HCT116 (cell line): ENCODE measurements at regions not wholly inside any gene's neighbourhood (a gene's known extent, or its start where the extent isn't known, plus 50 kb on each side); places are given as distances from the start of the nearest gene placed in this dataset.

Experiments
- CEBPB ChIP-seq: IDR thresholded peaks from 2 replicates; pipeline ENCODE4 v1.6.1; 2012; ENCODE audit warnings: low read depth
- EZH2 ChIP-seq: fragments of 200-600 bp; sonication (generic); IDR thresholded peaks from 2 replicates; pipeline ENCODE4 v1.6.1; 2017; ENCODE audit warnings: antibody characterized with exemption, mixed run types
- MAX ChIP-seq: IDR thresholded peaks from 2 replicates; pipeline ENCODE4 v1.6.1; 2012
- POLR2A ChIP-seq: IDR thresholded peaks from 2 replicates; pipeline ENCODE4 v1.7.0; 2011; ENCODE audit warnings: borderline replicate concordance; ENCODE audit not compliant: insufficient read depth, insufficient read length; ENCODE audit errors: extremely low read depth
- RAD21 ChIP-seq: IDR thresholded peaks from 2 replicates; pipeline ENCODE4 v1.6.1; 2012; ENCODE audit warnings: low read depth, mild to moderate bottlenecking
- REST ChIP-seq: IDR thresholded peaks from 2 replicates; pipeline ENCODE4 v1.6.1; 2012; ENCODE audit warnings: low read depth
- SIN3A ChIP-seq: IDR thresholded peaks from 2 replicates; pipeline ENCODE4 v1.6.1; 2012; ENCODE audit warnings: low read depth
- ZFX ChIP-seq: fragments of 450-650 bp; IDR thresholded peaks from 2 replicates; pipeline ENCODE4 v1.6.1; 2017
- ZNF274 ChIP-seq: fragments of 200-500 bp; sonication (Bioruptor generic); IDR thresholded peaks from 2 replicates; pipeline ENCODE4 v1.6.1; 2014; ENCODE audit warnings: mild to moderate bottlenecking, low read depth, low read length, inconsistent platforms
- TF ChIP-seq, protein P1 (sequence below), 3 experiments: fragments of 200-600 bp in 1 of 3; sonication (generic) in 1 of 3; IDR thresholded peaks in 2 of 3; conservative IDR thresholded peaks in 1 of 3; 2 replicates each; pipeline ENCODE4 v1.5.1; 2012 to 2017; ENCODE audit warnings: low read depth in 2 of 3, low read length in 2 of 3, antibody characterized with exemption in 1 of 3, borderline replicate concordance in 1 of 3, control low read depth in 1 of 3, mild to moderate bottlenecking in 1 of 3, mixed read lengths in 1 of 3, mixed run types in 1 of 3, moderate library complexity in 1 of 3; ENCODE audit not compliant: insufficient read depth in 1 of 3
- TF ChIP-seq, protein P2 (sequence below): IDR thresholded peaks from 2 replicates; pipeline ENCODE4 v1.6.1; 2012

GRCh38 chr11:82146789-82147188, 586.9 kb downstream of the FAM181B start:
- TF ChIP-seq, protein P1, sequence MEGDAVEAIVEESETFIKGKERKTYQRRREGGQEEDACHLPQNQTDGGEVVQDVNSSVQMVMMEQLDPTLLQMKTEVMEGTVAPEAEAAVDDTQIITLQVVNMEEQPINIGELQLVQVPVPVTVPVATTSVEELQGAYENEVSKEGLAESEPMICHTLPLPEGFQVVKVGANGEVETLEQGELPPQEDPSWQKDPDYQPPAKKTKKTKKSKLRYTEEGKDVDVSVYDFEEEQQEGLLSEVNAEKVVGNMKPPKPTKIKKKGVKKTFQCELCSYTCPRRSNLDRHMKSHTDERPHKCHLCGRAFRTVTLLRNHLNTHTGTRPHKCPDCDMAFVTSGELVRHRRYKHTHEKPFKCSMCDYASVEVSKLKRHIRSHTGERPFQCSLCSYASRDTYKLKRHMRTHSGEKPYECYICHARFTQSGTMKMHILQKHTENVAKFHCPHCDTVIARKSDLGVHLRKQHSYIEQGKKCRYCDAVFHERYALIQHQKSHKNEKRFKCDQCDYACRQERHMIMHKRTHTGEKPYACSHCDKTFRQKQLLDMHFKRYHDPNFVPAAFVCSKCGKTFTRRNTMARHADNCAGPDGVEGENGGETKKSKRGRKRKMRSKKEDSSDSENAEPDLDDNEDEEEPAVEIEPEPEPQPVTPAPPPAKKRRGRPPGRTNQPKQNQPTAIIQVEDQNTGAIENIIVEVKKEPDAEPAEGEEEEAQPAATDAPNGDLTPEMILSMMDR (IDR thresholded peaks at IDR 0.05 in 2 of 3, conservative IDR thresholded peaks at IDR 0.05 in 1 of 3; ENCODE audit: borderline replicate concordance in 1 of 3, insufficient read depth in 1 of 3, low read depth in 2 of 3, low read length in 2 of 3): no peak
- TF ChIP-seq, protein P2, sequence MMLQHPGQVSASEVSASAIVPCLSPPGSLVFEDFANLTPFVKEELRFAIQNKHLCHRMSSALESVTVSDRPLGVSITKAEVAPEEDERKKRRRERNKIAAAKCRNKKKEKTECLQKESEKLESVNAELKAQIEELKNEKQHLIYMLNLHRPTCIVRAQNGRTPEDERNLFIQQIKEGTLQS: no peak
- TF ChIP-seq REST (no peak), ZNF274 (no peak), SIN3A (no peak), POLR2A (no peak), ZFX (no peak), EZH2 (no peak), MAX (no peak), CEBPB (no peak), RAD21 (no peak)
